Endothelial cell of umbilical vein (primary cell): ENCODE measurements at regions not wholly inside any gene's neighbourhood (a gene's known extent, or its start where the extent isn't known, plus 50 kb on each side); places are given as distances from the start of the nearest gene placed in this dataset.

Source experiments
- EZH2 ChIP-seq: IDR thresholded peaks from 2 replicates; pipeline ENCODE4 v1.6.1; 2012; ENCODE audit warnings: borderline replicate concordance, low read depth, mild to moderate bottlenecking, moderate library complexity, low read length, inconsistent platforms; ENCODE audit not compliant: severe bottlenecking
- FOS ChIP-seq: IDR thresholded peaks from 2 replicates; pipeline ENCODE4 v1.6.1; 2011; ENCODE audit warnings: mild to moderate bottlenecking, low read length, moderate library complexity, borderline replicate concordance; ENCODE audit not compliant: insufficient read depth
- JUN ChIP-seq: IDR thresholded peaks from 2 replicates; pipeline ENCODE4 v1.6.1; 2011; ENCODE audit warnings: borderline replicate concordance, low read depth; ENCODE audit not compliant: insufficient read length, insufficient read depth
- MYC ChIP-seq: IDR thresholded peaks from one replicate; pipeline ENCODE4 v1.6.1; 2011; ENCODE audit warnings: mild to moderate bottlenecking, low read depth, low read length
- POLR2A ChIP-seq: IDR thresholded peaks from 2 replicates; pipeline ENCODE4 v1.6.1; 2012; ENCODE audit warnings: low read depth, mild to moderate bottlenecking, control low read depth, low read length
- POLR2AphosphoS5 ChIP-seq: IDR thresholded peaks from 2 replicates; pipeline ENCODE4 v1.6.1; 2012; ENCODE audit warnings: low read depth, mild to moderate bottlenecking, control low read depth, low read length, moderate library complexity; ENCODE audit not compliant: insufficient read depth
- TF ChIP-seq, protein P1 (sequence below), 2 donors: IDR thresholded peaks; 1 replicate in 1 of 2; 2 replicates in 1 of 2; pipeline ENCODE4 v1.5.1; 2011; ENCODE audit warnings: low read length in 2 of 2, mild to moderate bottlenecking in 2 of 2, moderate library complexity in 2 of 2, control low read depth in 1 of 2, inconsistent platforms in 1 of 2, low read depth in 1 of 2; ENCODE audit not compliant: insufficient read depth in 1 of 2; ENCODE audit errors: extremely low read depth in 1 of 2
- TF ChIP-seq, protein P2 (sequence below): IDR thresholded peaks from 2 replicates; pipeline ENCODE4 v1.6.1; 2011; ENCODE audit not compliant: insufficient read depth, insufficient read length

DNA sequence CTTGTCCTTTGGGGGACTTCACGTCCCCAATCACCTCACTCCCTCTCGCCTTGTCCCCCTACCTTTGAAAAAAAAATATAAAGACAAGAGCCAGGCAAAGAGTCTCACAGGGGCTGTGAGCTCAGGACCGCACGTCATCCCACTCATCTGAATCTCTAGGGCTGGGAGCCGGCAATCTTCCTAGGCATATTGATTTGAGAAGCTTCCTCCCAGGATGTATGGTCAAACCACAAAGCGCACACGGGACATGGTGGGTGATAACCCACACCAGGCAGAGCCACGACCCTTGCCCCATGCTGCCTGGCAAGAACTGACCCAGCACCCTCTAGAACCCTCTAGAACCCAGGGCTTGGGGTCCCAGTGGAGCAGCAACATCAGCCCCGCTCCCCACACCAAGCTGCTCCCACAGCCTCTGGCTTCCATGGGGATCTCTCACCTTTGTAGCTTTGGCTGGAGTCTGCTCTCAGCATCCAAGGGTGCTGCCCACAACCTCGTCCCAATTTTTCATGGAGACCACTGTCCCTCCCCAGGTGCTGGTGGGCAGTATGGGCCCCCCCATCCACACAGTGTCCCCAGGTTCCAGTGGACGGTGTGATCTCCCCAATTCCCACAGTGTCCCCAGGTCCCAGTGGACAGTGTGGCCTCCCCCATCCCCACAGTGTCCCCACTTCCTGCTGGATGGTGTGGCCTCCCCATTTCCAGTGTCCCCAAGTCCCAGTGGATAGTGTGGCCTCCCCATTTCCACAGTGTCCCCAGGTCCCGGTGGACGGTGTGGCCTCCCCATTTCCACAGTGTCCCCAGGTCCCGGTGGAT, 85.2 kb upstream of the FGF3 start:
- TF ChIP-seq POLR2A (no peak), FOS (no peak), POLR2AphosphoS5 (no peak), EZH2 (no peak), MYC (no peak), JUN (no peak)
- TF ChIP-seq, protein P1, sequence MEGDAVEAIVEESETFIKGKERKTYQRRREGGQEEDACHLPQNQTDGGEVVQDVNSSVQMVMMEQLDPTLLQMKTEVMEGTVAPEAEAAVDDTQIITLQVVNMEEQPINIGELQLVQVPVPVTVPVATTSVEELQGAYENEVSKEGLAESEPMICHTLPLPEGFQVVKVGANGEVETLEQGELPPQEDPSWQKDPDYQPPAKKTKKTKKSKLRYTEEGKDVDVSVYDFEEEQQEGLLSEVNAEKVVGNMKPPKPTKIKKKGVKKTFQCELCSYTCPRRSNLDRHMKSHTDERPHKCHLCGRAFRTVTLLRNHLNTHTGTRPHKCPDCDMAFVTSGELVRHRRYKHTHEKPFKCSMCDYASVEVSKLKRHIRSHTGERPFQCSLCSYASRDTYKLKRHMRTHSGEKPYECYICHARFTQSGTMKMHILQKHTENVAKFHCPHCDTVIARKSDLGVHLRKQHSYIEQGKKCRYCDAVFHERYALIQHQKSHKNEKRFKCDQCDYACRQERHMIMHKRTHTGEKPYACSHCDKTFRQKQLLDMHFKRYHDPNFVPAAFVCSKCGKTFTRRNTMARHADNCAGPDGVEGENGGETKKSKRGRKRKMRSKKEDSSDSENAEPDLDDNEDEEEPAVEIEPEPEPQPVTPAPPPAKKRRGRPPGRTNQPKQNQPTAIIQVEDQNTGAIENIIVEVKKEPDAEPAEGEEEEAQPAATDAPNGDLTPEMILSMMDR (IDR thresholded peaks at IDR 0.05; ENCODE audit: extremely low read depth in 1 of 2, insufficient read depth in 1 of 2, low read depth in 1 of 2, low read length in 2 of 2) = no peak
- TF ChIP-seq, protein P2, sequence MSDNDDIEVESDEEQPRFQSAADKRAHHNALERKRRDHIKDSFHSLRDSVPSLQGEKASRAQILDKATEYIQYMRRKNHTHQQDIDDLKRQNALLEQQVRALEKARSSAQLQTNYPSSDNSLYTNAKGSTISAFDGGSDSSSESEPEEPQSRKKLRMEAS = no peak
